CD1c-positive myeloid dendritic cell (primary cell): ENCODE measurements at regions not wholly inside any gene's neighbourhood (a gene's known extent, or its start where the extent isn't known, plus 50 kb on each side); places are given as distances from the start of the nearest gene placed in this dataset.

ENCODE experiments used
- DNase-seq: peaks from one replicate; pipeline ENCODE4 v3.0.0-alpha.2; 2016; ENCODE audit errors: extremely low spot score

- no peak for DNase-seq
These were observed 126.2 kb downstream of the TMEM18 start for GRCh38 chr2:550860-551567.

GRCh38 chr2:545711-546650 lies 131.2 kb downstream of the TMEM18 start:
- no peak for DNase-seq

- DNase-seq, result no peak
These were observed 132.0 kb downstream of the TMEM18 start for GRCh38 chr2:545228-545627.

GRCh38 chr2:538646-539045 lies 138.6 kb downstream of the TMEM18 start:
- no peak for DNase-seq

GRCh38 chr2:535222-535621 lies 142.0 kb downstream of the TMEM18 start:
- no peak for DNase-seq

GRCh38 chr2:529852-530251 lies 147.4 kb downstream of the TMEM18 start:
- DNase-seq, result no peak

GRCh38 chr2:529424-529823 lies 147.8 kb downstream of the TMEM18 start:
- no peak for DNase-seq

- DNase-seq, result no peak
These were observed 149.6 kb downstream of the TMEM18 start for GRCh38 chr2:527581-527980.

GRCh38 chr2:526918-527317 lies 150.3 kb downstream of the TMEM18 start:
- DNase-seq, result no peak

GRCh38 chr2:525611-526010 lies 151.6 kb downstream of the TMEM18 start:
- DNase-seq, result no peak

GRCh38 chr2:525021-525420 lies 152.2 kb downstream of the TMEM18 start:
- no peak for DNase-seq

- DNase-seq, result no peak
These were observed 152.8 kb downstream of the TMEM18 start for GRCh38 chr2:524442-524841.

- DNase-seq, result no peak
These were observed 153.4 kb downstream of the TMEM18 start for GRCh38 chr2:523698-524270.

GRCh38 chr2:522776-523175 lies 154.4 kb downstream of the TMEM18 start:
- no peak for DNase-seq

- no peak for DNase-seq
These were observed 155.2 kb downstream of the TMEM18 start for GRCh38 chr2:521853-522530.

GRCh38 chr2:520663-521340 lies 156.4 kb downstream of the TMEM18 start:
- DNase-seq, result no peak

- DNase-seq, result no peak
These were observed 160.3 kb downstream of the TMEM18 start for GRCh38 chr2:516944-517343.

- no peak for DNase-seq
These were observed 161.1 kb downstream of the TMEM18 start for GRCh38 chr2:516131-516530.

GRCh38 chr2:515441-516127 lies 161.6 kb downstream of the TMEM18 start:
- DNase-seq, result no peak

GRCh38 chr2:513981-514706 lies 163.1 kb downstream of the TMEM18 start:
- no peak for DNase-seq
